GM23338 (cell line): ENCODE measurements at regions not wholly inside any gene's neighbourhood (a gene's known extent, or its start where the extent isn't known, plus 50 kb on each side); places are given as distances from the start of the nearest gene placed in this dataset.

Source experiments
- ATAC-seq: fragments of 200-7000 bp; cut with Tn5 transposase; 3 replicates; pipeline ENCODE4 v1.9.1; 2020
- DNase-seq: peaks from one replicate; pipeline ENCODE4 v3.0.0-alpha.2; 2015; ENCODE audit warnings: low spot score
- H2AFZ ChIP-seq: fragments of 200-600 bp; sonication (generic); 2 replicates; pipeline ENCODE4 v1.8.0; 2016; ENCODE audit warnings: antibody characterized with exemption, mild to moderate bottlenecking, moderate library complexity
- H3F3A ChIP-seq: fragments of 200-600 bp; sonication (generic); replicated peaks from 2 replicates; pipeline ENCODE4 v1.8.0; 2017; ENCODE audit warnings: antibody characterized with exemption, mixed run types, low read depth
- H3K27ac ChIP-seq: fragments of 200-600 bp; sonication (generic); 2 replicates; pipeline ENCODE4 v1.6.1; 2016; ENCODE audit warnings: low read depth
- H3K27me3 ChIP-seq: fragments of 200-600 bp; sonication (generic); 2 replicates; pipeline ENCODE4 v1.8.0; 2016; ENCODE audit warnings: mild to moderate bottlenecking, mixed run types, moderate library complexity; ENCODE audit not compliant: insufficient read depth
- H3K36me3 ChIP-seq: fragments of 200-600 bp; sonication (generic); 2 replicates; pipeline ENCODE4 v1.8.0; 2016; ENCODE audit warnings: mild to moderate bottlenecking; ENCODE audit not compliant: insufficient read depth
- H3K4me1 ChIP-seq: fragments of 200-600 bp; sonication (generic); 2 replicates; pipeline ENCODE4 v1.8.0; 2016; ENCODE audit warnings: mild to moderate bottlenecking, moderate library complexity; ENCODE audit not compliant: insufficient read depth
- H3K4me2 ChIP-seq: fragments of 200-600 bp; sonication (generic); 2 replicates; pipeline ENCODE4 v1.7.1; 2017; ENCODE audit warnings: mixed run types
- H3K4me3 ChIP-seq: fragments of 200-600 bp; sonication (generic); 2 replicates; pipeline ENCODE4 v1.6.1; 2016; ENCODE audit warnings: mixed run types
- H3K79me2 ChIP-seq: fragments of 200-600 bp; sonication (generic); replicated peaks from 2 replicates; pipeline ENCODE4 v1.8.0; 2017; ENCODE audit warnings: mild to moderate bottlenecking; ENCODE audit not compliant: insufficient read depth
- H3K9me2 ChIP-seq: fragments of 200-600 bp; sonication (generic); 2 replicates; pipeline ENCODE4 v1.8.0; 2017; ENCODE audit not compliant: insufficient read depth
- H4K20me1 ChIP-seq: fragments of 200-600 bp; sonication (generic); replicated peaks from 2 replicates; pipeline ENCODE4 v1.8.0; 2017; ENCODE audit warnings: mild to moderate bottlenecking; ENCODE audit not compliant: insufficient read depth
- H3K27ac Mint-ChIP-seq: 2 replicates; pipeline ENCODE4 v1.8.0; 2020; ENCODE audit warnings: inconsistent platforms, mild to moderate bottlenecking, moderate library complexity, mixed read lengths
- H3K27me3 Mint-ChIP-seq: 3 replicates; pipeline ENCODE4 v1.8.0; 2022; ENCODE audit warnings: low read depth, mild to moderate bottlenecking, moderate library complexity, mixed read lengths, inconsistent platforms; ENCODE audit not compliant: insufficient read depth, poor library complexity
- H3K36me3 Mint-ChIP-seq: 3 replicates; pipeline ENCODE4 v1.8.0; 2021; ENCODE audit warnings: low read depth, mild to moderate bottlenecking, inconsistent platforms, moderate library complexity, mixed read lengths
- H3K4me1 Mint-ChIP-seq: 3 replicates; pipeline ENCODE4 v1.8.0; 2020; ENCODE audit warnings: mild to moderate bottlenecking, inconsistent platforms, mixed read lengths
- H3K4me3 Mint-ChIP-seq: 3 replicates; pipeline ENCODE4 v1.8.0; 2021; ENCODE audit warnings: moderate library complexity, mild to moderate bottlenecking, inconsistent platforms, mixed read lengths
- H3K9me3 Mint-ChIP-seq: 3 replicates; pipeline ENCODE4 v1.8.0; 2020; ENCODE audit warnings: moderate library complexity, mild to moderate bottlenecking, inconsistent platforms, mixed read lengths
- CTCF ChIP-seq, 2 experiments: fragments of 200-600 bp in 1 of 2; sonication (generic) in 1 of 2; conservative IDR thresholded peaks; 2 replicates each; pipeline versions ENCODE4 v1.5.1 to v1.6.1; 2016 to 2017; ENCODE audit warnings: antibody characterized with exemption in 2 of 2, low read depth in 2 of 2, mild to moderate bottlenecking in 2 of 2, moderate library complexity in 1 of 2
- ETS1 ChIP-seq: IDR thresholded peaks from 2 replicates; pipeline ENCODE4 v1.6.1; 2016; ENCODE audit warnings: antibody characterized with exemption
- EZH2 ChIP-seq: fragments of 200-600 bp; sonication (generic); IDR thresholded peaks from one replicate; pipeline ENCODE4 v1.8.0; 2017; ENCODE audit warnings: antibody characterized with exemption, mild to moderate bottlenecking, low read depth; ENCODE audit not compliant: unreplicated experiment
- EZH2phosphoT487 ChIP-seq: fragments of 200-600 bp; sonication (generic); IDR thresholded peaks from one replicate; pipeline ENCODE4 v1.8.1; 2018; ENCODE audit warnings: antibody characterized with exemption; ENCODE audit not compliant: unreplicated experiment
- JUNB ChIP-seq: IDR thresholded peaks from one replicate; pipeline ENCODE4 v1.6.1; 2016; ENCODE audit warnings: antibody characterized with exemption; ENCODE audit not compliant: unreplicated experiment
- NANOG ChIP-seq: IDR thresholded peaks from 2 replicates; pipeline ENCODE4 v1.6.1; 2016; ENCODE audit warnings: antibody characterized with exemption, borderline replicate concordance
- POLR2AphosphoS5 ChIP-seq: IDR thresholded peaks from 2 replicates; pipeline ENCODE4 v1.6.1; 2016; ENCODE audit warnings: antibody characterized with exemption, low read depth
- REST ChIP-seq: IDR thresholded peaks from one replicate; pipeline ENCODE4 v1.6.1; 2018; ENCODE audit warnings: antibody characterized with exemption; ENCODE audit not compliant: unreplicated experiment
- STAT1 ChIP-seq: IDR thresholded peaks from one replicate; pipeline ENCODE4 v1.6.1; 2016; ENCODE audit warnings: antibody characterized with exemption; ENCODE audit not compliant: unreplicated experiment
- ZNF114 ChIP-seq: fragments of 250-450 bp; sonication (Bioruptor Pico); IDR thresholded peaks from 2 replicates; pipeline ENCODE4 v1.5.0; 2020; ENCODE audit warnings: mild to moderate bottlenecking, moderate library complexity
- ZNF462 ChIP-seq: fragments of 250-450 bp; sonication (Bioruptor Pico); IDR thresholded peaks from 2 replicates; pipeline ENCODE4 v1.5.0; 2020; ENCODE audit warnings: mild to moderate bottlenecking, moderate library complexity

GRCh38 chr9:86757382-86757720 is 190.0 kb downstream of the GAS1 start (continued):
- TF ChIP-seq CTCF (conservative IDR thresholded peaks at IDR 0.05; ENCODE audit: low read depth in 2 of 2): no peak
- TF ChIP-seq ZNF114: no peak

GRCh38 chr9:86756576-86757381 is 190.5 kb downstream of the GAS1 start:
- peaks cover 5% of the 10 kb centered on the region for H3K27me3 Mint-ChIP-seq
- Histone ChIP-seq H3K79me2 (no peaks in the 10 kb centered on the region), H4K20me1 (no peaks in the 10 kb centered on the region), H3F3A (no peaks in the 10 kb centered on the region), H3K27me3 (no peaks in the 10 kb centered on the region), H3K9me2 (0 out of 2 replicates have a peak, but pooled peaks cover 5% of the 10 kb centered on the region), H3K27ac (no peak overlapping the region), H3K4me3 (no peak overlapping the region), H2AFZ (no peak overlapping the region), H3K4me2 (no peak overlapping the region), H3K4me1 (no peaks in the 10 kb centered on the region), H3K36me3 (no peaks in the 10 kb centered on the region)
- H3K4me3 Mint-ChIP-seq: no peak overlapping the region
- H3K9me3 Mint-ChIP-seq: no peaks in the 10 kb centered on the region
- no peak for ATAC-seq
- DNase-seq: no peak
- peaks cover 2% of the 10 kb centered on the region; the same call in 1 of the 3 replicates for H3K4me1 Mint-ChIP-seq
- H3K27ac Mint-ChIP-seq: no peak overlapping the region
- H3K36me3 Mint-ChIP-seq: no peaks in the 10 kb centered on the region
- TF ChIP-seq POLR2AphosphoS5 (no peak), NANOG (no peak), REST (no peak), JUNB (no peak), ZNF462 (CRISPR knock-in tag) (no peak), EZH2phosphoT487 (no peak), EZH2 (no peak), ETS1 (no peak), ZNF114 (no peak), STAT1 (no peak)
